ENCODE measurements at regions not wholly inside any gene's neighbourhood (a gene's known extent, or its start where the extent isn't known, plus 50 kb on each side); places are given as distances from the start of the nearest gene placed in this dataset.

GRCh38 chr6:91279740-91280493 lies 693.0 kb upstream of the MAP3K7 start:
- DNase-seq (ENCODE audit: extremely low read depth, insufficient read length): no peak
- no peaks in the 10 kb centered on the region for H3K36me3 ChIP-seq (ENCODE audit: control insufficient read depth, insufficient read depth, low read length)
- no peaks in the 10 kb centered on the region for H3K27me3 ChIP-seq (replicated peaks; ENCODE audit: control insufficient read depth, insufficient read depth, low read length)
- TF ChIP-seq CTCF (IDR thresholded peaks at IDR 0.05; ENCODE audit: insufficient read depth, low read length, poor library complexity, severe bottlenecking): no peak
- no peak overlapping the region for H3K4me3 ChIP-seq (replicated peaks; ENCODE audit: low read depth, low read length)

GRCh38 chr6:91278416-91278815 lies 691.5 kb upstream of the MAP3K7 start:
- Histone ChIP-seq H3K4me3 (replicated peaks; ENCODE audit: low read depth, low read length) (no peak overlapping the region), H3K36me3 (ENCODE audit: control insufficient read depth, insufficient read depth, low read length) (no peaks in the 10 kb centered on the region), H3K27me3 (replicated peaks; ENCODE audit: control insufficient read depth, insufficient read depth, low read length) (no peaks in the 10 kb centered on the region)
- no peak for TF ChIP-seq CTCF (IDR thresholded peaks at IDR 0.05; ENCODE audit: insufficient read depth, low read length, poor library complexity, severe bottlenecking)
- no peak for DNase-seq (ENCODE audit: extremely low read depth, insufficient read length)

GRCh38 chr6:91276315-91276714 lies 689.4 kb upstream of the MAP3K7 start:
- Histone ChIP-seq H3K36me3 (ENCODE audit: control insufficient read depth, insufficient read depth, low read length) (no peaks in the 10 kb centered on the region), H3K4me3 (replicated peaks; ENCODE audit: low read depth, low read length) (no peak overlapping the region), H3K27me3 (replicated peaks; ENCODE audit: control insufficient read depth, insufficient read depth, low read length) (no peaks in the 10 kb centered on the region)
- no peak for DNase-seq (ENCODE audit: extremely low read depth, insufficient read length)
- no peak for TF ChIP-seq CTCF (IDR thresholded peaks at IDR 0.05; ENCODE audit: insufficient read depth, low read length, poor library complexity, severe bottlenecking)

DNA sequence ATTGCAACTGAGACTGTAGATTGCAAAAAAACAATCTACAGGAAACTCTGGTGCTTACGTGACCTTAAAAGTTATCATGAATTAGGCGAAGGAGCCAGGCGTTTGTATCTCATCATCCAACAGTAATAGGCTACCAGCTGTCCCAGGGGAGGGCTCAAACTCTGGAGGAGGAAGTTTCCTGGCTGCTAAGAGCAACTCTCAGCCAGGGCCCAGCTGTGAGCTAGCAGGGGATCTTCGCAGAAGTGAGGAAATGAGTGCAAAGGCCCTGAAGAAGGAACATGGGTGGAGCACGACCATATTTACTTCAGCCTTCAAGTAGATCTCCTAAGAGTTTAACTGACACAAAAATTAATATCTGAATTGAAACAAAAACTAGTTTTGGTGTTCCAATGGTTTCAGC lies 686.9 kb upstream of the MAP3K7 start:
- TF ChIP-seq CTCF (IDR thresholded peaks at IDR 0.05; ENCODE audit: insufficient read depth, low read length, poor library complexity, severe bottlenecking): no peak
- no peak for DNase-seq (ENCODE audit: extremely low read depth, insufficient read length)
- H3K36me3 ChIP-seq (ENCODE audit: control insufficient read depth, insufficient read depth, low read length): no peaks in the 10 kb centered on the region
- no peaks in the 10 kb centered on the region for H3K27me3 ChIP-seq (replicated peaks; ENCODE audit: control insufficient read depth, insufficient read depth, low read length)
- no peak overlapping the region for H3K4me3 ChIP-seq (replicated peaks; ENCODE audit: low read depth, low read length)

DNA sequence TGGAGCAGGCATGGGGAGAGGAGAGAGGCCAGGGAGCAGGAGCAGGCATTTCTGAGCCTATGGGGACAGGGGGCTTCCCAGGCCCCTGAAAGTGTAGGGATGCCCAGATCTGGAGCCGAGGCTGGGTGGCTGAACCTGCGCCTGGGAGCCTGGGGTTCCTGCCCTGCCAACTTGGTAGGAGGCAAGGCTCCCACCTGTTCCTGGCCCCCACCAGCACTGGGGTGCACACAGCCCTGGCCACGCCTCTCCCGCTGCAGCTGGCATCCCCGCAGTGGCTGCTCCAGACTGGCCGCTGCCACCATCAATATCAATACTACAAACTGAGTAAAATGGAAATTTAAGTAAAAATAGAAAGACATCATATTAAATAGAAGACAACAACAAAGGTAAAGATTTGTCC lies 684.9 kb upstream of the MAP3K7 start:
- Histone ChIP-seq H3K4me3 (replicated peaks; ENCODE audit: low read depth, low read length) (no peak overlapping the region), H3K36me3 (ENCODE audit: control insufficient read depth, insufficient read depth, low read length) (no peaks in the 10 kb centered on the region), H3K27me3 (replicated peaks; ENCODE audit: control insufficient read depth, insufficient read depth, low read length) (no peaks in the 10 kb centered on the region)
- no peak for TF ChIP-seq CTCF (IDR thresholded peaks at IDR 0.05; ENCODE audit: insufficient read depth, low read length, poor library complexity, severe bottlenecking)
- no peak for DNase-seq (ENCODE audit: extremely low read depth, insufficient read length)

GRCh38 chr6:91268941-91269340 lies 682.1 kb upstream of the MAP3K7 start:
- Histone ChIP-seq H3K4me3 (replicated peaks; ENCODE audit: low read depth, low read length) (no peak overlapping the region), H3K27me3 (replicated peaks; ENCODE audit: control insufficient read depth, insufficient read depth, low read length) (no peaks in the 10 kb centered on the region), H3K36me3 (ENCODE audit: control insufficient read depth, insufficient read depth, low read length) (no peaks in the 10 kb centered on the region)
- no peak for TF ChIP-seq CTCF (IDR thresholded peaks at IDR 0.05; ENCODE audit: insufficient read depth, low read length, poor library complexity, severe bottlenecking)
- DNase-seq (ENCODE audit: extremely low read depth, insufficient read length): no peak
